Activated CD4-positive, alpha-beta memory T cell treated with anti-CD3 and anti-CD28 coated beads for 36 hours (primary cell): ENCODE measurements at regions not wholly inside any gene's neighbourhood (a gene's known extent, or its start where the extent isn't known, plus 50 kb on each side); places are given as distances from the start of the nearest gene placed in this dataset.
"Not testable (repeated sequence)": the region's sequence is repeated elsewhere in the genome, so short reads cannot be mapped to it uniquely, and the experiment has no call there.

Experiments used
- CTCF ChIA-PET: fragments of 350-600 bp; sonication (Branson Sonifier 250); formaldehyde crosslinking; loops from one replicate; lab custom pipeline; 2021; ENCODE audit warnings: antibody characterized with exemption, inconsistent platforms; lab: Charles Lee
- POLR2A ChIA-PET: fragments of 350-600 bp; sonication (Branson Sonifier 250); formaldehyde crosslinking; loops from one replicate; lab custom pipeline; 2021; ENCODE audit warnings: antibody characterized with exemption; lab: Charles Lee
- DNase-seq: peaks from one replicate; pipeline ENCODE4 v3.0.0-alpha.2; 2020
- H3K27ac Mint-ChIP-seq: one replicate; pipeline ENCODE4 v1.8.0; 2021; ENCODE audit warnings: mixed read lengths
- H3K27me3 Mint-ChIP-seq: one replicate; pipeline ENCODE4 v1.8.0; 2021; ENCODE audit warnings: mixed read lengths
- H3K36me3 Mint-ChIP-seq: one replicate; pipeline ENCODE4 v1.8.0; 2021; ENCODE audit warnings: mixed read lengths
- H3K4me1 Mint-ChIP-seq: one replicate; pipeline ENCODE4 v1.8.0; 2021; ENCODE audit warnings: low read depth, mixed read lengths
- H3K4me3 Mint-ChIP-seq: one replicate; pipeline ENCODE4 v1.8.0; 2021; ENCODE audit warnings: mild to moderate bottlenecking, mixed read lengths
- H3K9me3 Mint-ChIP-seq: one replicate; pipeline ENCODE4 v1.8.0; 2021; ENCODE audit warnings: mixed read lengths
- intact Hi-C: fragments of 100-400 bp; cut with micrococcal nuclease; formaldehyde crosslinking; loops from one replicate; pipeline ENCODE4 v1.15.1; 2023

DNA sequence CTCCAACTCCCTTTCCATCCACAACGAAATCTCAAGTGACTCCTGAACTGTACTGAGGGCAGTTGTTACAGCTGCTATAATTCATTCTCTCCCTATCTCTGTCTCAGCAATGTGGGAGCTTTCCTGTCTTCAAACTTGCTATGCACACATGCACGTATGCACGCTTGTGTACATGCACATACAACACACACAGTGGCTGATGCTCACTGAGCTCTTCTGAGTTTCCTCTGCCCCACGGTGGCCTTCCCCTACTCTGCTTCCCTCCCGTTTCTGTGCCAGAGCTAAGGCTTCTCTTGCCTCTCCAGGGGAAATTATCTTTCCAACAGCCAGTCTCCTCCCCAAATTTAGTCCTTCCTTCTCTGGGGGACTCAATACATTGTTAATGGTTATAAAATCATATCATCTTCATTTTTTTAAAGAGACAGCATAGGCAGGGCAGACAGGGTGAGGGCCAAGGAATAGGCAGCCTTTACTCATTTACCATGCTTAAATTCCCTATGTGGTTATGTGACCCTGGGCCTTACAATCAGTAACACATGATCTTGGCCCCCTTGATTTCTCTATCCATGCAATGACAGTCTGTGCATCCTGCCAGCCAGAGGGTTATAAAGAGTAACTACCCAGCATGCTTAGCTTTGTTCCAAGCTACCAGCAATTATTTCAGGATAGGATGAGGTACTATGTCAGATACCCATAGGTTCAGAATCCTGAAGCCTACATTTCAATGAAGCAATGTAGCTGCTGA lies 111.9 kb upstream of the HMGA2 start:
- intact Hi-C loops: no loop called here

DNA sequence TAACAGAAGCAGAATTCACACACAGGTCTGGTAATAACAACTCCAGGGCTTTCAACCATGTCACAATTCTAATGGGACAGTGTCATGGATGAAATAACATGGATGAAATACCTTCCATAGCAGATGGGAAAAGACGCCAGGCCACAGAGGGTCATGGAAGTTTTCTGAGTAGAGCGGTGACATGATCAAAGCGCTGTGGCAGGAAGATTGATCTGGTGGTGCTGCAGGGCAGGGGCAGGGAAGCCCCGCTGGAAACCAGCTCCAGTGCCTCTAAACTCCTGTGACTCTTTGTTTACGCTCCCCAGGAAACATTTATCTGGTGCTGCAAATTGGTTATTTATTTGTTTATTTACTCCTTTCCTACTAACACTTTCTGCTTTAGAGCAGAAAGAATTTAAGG lies 108.3 kb upstream of the HMGA2 start:
- H3K27ac Mint-ChIP-seq: no peak overlapping the region
- intact Hi-C loops: no loop called here
- no peaks in the 10 kb centered on the region for H3K9me3 Mint-ChIP-seq
- no peaks in the 10 kb centered on the region for H3K4me1 Mint-ChIP-seq
- CTCF ChIA-PET: no interaction called here
- no peak overlapping the region for H3K4me3 Mint-ChIP-seq
- DNase-seq: no peak
- POLR2A ChIA-PET: no interaction called here
- no peaks in the 10 kb centered on the region for H3K27me3 Mint-ChIP-seq
- no peaks in the 10 kb centered on the region for H3K36me3 Mint-ChIP-seq

More for the DNA sequence above, 111.9 kb upstream of the HMGA2 start:
- DNase-seq: no peak
- Mint-ChIP-seq H3K9me3 (no peaks in the 10 kb centered on the region), H3K4me1 (no peaks in the 10 kb centered on the region), H3K27me3 (peaks cover 2% of the 10 kb centered on the region), H3K36me3 (no peaks in the 10 kb centered on the region), H3K4me3 (no peak overlapping the region), H3K27ac (no peak overlapping the region)
- POLR2A ChIA-PET: no interaction called here
- CTCF ChIA-PET: no interaction called here

DNA sequence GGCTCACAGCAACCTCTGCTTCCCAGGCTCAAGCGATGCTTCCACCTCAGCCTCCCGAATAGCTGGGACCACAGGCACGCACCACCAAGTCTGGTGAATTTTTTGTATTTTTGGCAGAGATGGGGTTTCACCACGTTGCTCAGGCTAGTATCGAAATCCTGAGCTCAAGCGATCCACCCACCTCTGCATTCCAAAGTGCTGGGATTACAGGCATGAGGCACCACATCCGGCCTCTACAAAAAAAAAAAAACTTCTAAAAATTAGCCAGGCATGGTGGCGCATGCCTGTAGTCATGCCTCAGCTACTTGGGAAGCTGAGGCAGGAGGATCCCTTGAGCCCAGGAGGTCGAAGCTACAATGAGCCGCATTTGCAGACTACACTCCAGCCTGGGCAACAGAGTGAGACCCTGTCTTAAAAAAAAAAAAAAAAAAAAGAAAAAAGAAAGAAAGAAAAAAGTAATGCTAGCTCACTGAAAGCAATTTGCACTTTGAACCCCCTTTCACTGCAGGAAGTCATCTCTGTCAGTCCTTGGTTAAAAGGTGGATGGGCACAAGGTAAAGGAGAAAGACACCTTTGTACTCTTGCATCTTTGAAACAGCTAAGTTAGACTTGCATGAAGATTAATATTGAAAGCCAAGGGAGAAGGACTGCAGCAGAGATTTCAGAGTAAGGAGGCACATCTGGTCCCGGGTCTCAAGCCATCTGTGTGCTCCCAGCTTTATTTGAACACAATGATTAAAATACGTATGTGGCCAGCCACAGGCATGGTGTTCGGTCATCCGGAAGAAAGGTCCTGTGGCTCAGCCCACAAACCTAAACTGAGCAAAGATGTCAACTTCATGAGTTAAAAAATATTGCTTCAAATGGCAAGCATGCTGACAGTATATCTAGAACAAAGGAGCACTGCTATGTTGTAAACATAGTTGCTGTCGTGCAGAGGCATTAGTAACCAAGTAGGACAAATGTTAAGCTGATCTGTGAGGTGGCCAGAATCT lies 103.8 kb upstream of the HMGA2 start:
- intact Hi-C loops: no loop called here
- ChIA-PET CTCF (no interaction called here), POLR2A (no interaction called here)
- no peak overlapping the region for H3K4me3 Mint-ChIP-seq
- no peak for DNase-seq
- no peaks in the 10 kb centered on the region for H3K36me3 Mint-ChIP-seq
- H3K27me3 Mint-ChIP-seq: peaks cover 8% of the 10 kb centered on the region
- no peaks in the 10 kb centered on the region for H3K4me1 Mint-ChIP-seq
- no peaks in the 10 kb centered on the region for H3K9me3 Mint-ChIP-seq
- H3K27ac Mint-ChIP-seq: no peak overlapping the region

DNA sequence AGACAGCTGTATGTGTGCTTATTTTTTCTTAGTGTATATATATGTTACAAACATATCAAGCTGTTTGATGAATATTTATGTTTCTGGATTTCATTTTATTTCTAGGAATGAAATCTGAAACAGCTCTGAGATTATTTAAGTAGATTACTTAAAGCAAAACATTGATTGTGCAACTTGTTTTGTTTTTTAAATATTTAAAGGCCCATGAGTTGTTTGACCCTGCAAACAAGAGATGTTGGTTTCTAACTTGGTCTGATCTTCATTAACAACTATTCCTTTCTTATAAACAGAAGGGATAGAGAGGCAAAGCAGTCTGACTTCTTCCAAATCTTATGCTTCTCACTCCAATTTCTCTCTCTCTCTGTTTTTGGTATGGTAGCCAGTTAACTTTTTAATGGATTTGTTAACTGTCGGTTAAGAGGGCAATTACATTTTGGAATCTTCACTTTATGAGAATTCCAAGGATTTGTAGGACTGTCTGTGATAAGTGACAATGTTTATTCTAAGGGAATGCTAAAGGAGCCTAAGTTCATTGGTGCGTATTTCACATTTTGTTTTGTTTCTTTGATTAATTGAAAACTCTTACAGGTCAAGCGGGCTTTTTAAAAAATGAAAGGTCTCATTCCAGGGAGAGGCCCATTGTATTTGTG lies 102.6 kb upstream of the HMGA2 start:
- Mint-ChIP-seq H3K36me3 (no peaks in the 10 kb centered on the region), H3K27ac (no peak overlapping the region), H3K27me3 (peaks cover 10% of the 10 kb centered on the region), H3K4me1 (no peaks in the 10 kb centered on the region), H3K9me3 (no peaks in the 10 kb centered on the region), H3K4me3 (no peak overlapping the region)
- ChIA-PET POLR2A (no interaction called here), CTCF (no interaction called here)
- no peak for DNase-seq
- intact Hi-C loops: no loop called here

DNA sequence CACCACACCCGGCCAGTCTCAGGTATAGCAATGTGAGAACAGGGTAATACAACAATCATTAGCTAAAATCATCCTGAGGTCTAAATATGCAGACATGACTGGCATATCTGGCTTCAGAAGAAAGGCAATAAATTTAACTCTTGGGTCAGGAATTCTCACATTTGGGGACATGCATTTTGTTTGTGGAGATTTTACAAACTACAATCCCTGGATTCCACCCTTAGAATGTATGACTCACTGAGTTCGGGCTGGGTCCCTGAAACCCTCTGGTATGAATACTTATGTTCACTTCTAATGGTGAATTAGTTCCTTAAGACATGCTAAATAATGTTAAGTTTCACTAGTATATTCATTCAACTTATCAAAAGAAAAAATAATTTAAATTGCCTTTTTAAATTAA lies 98.9 kb upstream of the HMGA2 start:
- H3K27me3 Mint-ChIP-seq: peaks cover 31% of the 10 kb centered on the region
- no peaks in the 10 kb centered on the region for H3K9me3 Mint-ChIP-seq
- H3K4me3 Mint-ChIP-seq: no peak overlapping the region
- ChIA-PET POLR2A (no interaction called here), CTCF (no interaction called here)
- no peak overlapping the region for H3K27ac Mint-ChIP-seq
- no peaks in the 10 kb centered on the region for H3K4me1 Mint-ChIP-seq
- H3K36me3 Mint-ChIP-seq: no peaks in the 10 kb centered on the region
- intact Hi-C loops: no loop called here
- DNase-seq: no peak

DNA sequence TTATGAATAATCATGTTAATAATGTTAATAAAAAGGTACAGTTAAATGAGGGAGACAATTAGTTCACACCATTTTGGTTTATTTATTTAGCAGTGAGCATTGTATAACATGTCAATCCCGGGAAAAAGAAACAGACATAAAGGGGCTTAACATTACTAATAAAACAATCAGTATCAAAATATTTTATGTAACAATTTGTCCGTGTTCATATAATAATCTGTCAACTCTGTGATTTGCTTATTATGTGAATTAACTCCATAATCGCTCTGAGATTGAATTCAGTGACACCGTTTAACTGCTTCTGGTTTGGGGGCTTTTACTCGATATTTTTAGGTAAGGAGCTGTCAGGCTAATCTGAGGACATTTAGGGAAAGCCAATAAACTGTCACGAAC lies 95.8 kb upstream of the HMGA2 start:
- intact Hi-C loops: no loop called here
- CTCF ChIA-PET: no interaction called here
- H3K4me3 Mint-ChIP-seq: no peak overlapping the region

DNA sequence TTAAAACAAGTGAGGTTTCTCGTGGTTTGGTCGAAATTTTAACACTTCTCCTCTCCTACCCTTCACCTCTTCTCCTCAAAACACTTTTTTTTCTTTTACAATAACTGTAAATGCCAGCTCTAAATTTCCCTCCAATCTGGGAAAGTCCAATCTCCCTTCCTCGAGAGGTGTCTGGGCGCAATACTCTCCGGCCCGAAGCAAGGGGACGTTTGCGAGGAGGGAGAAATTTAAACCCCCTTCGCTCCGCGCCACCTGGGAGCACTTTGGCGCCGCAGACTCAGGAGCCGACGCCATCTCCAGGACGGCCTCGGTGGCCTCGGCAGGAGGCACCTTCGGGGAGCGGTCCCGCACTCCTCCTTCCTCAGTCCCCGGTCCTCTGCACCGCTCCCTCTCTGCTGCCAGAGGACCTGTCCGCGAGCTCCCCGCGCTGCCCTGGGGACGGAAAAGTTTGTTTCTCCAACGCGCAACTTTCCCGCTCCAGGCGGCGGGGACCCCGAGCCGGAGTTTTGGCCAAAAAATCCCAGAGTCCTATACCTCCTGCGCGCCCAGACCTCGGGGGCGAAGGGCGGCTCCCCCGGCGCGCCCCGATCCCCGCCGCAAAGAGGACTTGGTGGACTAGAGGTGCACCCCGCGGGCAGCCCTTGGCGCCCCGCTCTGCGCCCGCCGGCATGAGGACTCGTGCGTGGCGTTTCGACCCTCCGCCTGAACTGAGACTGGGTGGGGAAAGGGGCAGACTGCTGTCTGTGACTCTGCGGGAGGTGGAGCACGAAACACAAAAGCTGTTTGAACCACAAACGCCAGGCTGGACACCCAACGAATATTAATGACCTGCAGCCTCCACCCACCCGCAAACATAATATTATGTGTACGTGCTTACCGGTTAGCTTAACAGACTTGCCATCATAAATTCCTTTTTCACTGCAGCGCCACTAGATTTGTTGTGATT lies 95.2 kb upstream of the HMGA2 start:
- Mint-ChIP-seq H3K36me3 (no peaks in the 10 kb centered on the region), H3K27me3 (peaks cover 34% of the 10 kb centered on the region), H3K4me1 (no peaks in the 10 kb centered on the region), H3K4me3 (no peak overlapping the region), H3K27ac (no peak overlapping the region), H3K9me3 (no peaks in the 10 kb centered on the region)
- no peak for DNase-seq
- POLR2A ChIA-PET: no interaction called here
- CTCF ChIA-PET: no interaction called here
- intact Hi-C loops: no loop called here

More for the DNA sequence above, 95.8 kb upstream of the HMGA2 start:
- Mint-ChIP-seq H3K9me3 (no peaks in the 10 kb centered on the region), H3K4me1 (no peaks in the 10 kb centered on the region), H3K27me3 (peaks cover 37% of the 10 kb centered on the region), H3K27ac (no peak overlapping the region), H3K36me3 (no peaks in the 10 kb centered on the region)
- POLR2A ChIA-PET: no interaction called here
- no peak for DNase-seq

DNA sequence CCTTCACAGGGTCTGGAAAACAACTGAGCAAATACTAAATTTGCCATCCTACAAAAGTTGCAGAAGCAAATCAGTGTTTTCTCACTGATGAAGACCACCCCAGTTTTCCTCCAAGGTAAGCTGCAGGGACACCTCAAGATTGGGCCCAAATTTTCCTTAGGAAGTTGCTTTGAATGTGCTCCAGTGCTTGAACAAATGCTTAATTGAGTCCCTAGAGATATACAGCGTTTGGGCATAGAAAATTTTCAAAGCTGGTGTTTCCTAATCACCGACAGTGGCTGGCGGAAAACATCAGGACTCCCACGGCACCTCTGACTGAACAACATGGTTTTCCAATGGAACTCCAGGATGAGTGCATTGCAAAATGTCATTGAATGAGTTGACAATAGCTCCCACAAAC lies 92.5 kb upstream of the HMGA2 start:
- peaks cover 32% of the 10 kb centered on the region for H3K27me3 Mint-ChIP-seq
- intact Hi-C loops: no loop called here

DNA sequence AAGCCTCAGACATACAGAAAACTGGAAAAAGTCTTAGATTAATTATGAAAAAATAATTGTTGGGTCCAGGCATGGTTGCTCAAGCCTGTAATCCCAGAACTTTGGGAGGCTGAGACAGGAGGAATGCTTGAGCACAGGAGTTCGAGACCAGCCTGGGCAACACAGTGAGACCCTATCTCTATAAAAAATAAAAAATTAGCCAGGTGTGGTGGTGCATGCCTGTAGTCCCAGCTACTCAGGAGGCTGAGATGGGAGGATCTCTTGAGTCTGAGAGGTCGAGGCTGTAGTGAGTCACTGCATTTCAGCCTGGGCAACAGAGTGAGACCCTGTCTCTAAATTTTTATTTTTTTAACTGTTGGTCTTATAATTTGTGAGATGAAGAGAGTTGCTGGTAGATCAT lies 90.6 kb upstream of the HMGA2 start:
- H3K27ac Mint-ChIP-seq, POLR2A ChIA-PET, CTCF ChIA-PET: not testable (repeated sequence)

More for the DNA sequence above, 92.5 kb upstream of the HMGA2 start:
- Mint-ChIP-seq H3K27ac (no peak overlapping the region), H3K4me1 (no peaks in the 10 kb centered on the region), H3K4me3 (no peak overlapping the region), H3K9me3 (no peaks in the 10 kb centered on the region), H3K36me3 (no peaks in the 10 kb centered on the region)
- DNase-seq: no peak
- ChIA-PET CTCF (interaction anchor here (0.7 kb wide), 1 partner anchor 376 kb away, joined by 3 read pairs; no protein-coding TSS in a partner anchor), POLR2A (no interaction called here)

DNA sequence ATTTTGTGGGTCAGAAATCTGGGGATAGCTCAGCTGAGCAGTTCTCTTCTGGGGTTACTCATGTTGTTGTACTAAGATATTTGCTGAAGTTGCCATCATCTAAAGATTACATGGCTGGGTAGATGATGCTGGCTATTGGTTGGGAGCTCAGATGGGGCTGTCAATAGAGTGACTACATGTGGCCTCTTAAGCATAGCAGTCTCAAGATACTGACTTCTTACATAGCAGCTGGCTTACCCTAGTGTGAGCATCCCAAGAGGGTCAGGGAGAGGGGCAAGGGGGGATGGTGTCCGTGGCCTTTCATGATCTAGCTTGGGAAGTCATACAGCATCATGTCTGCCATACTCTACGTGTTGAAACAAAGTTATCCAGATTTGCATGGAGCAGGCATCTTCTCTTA lies 90.1 kb upstream of the HMGA2 start:
- POLR2A ChIA-PET: no interaction called here
- DNase-seq: no peak
- Mint-ChIP-seq H3K4me1 (no peaks in the 10 kb centered on the region), H3K4me3 (no peak overlapping the region), H3K27me3 (peaks cover 23% of the 10 kb centered on the region), H3K36me3 (no peaks in the 10 kb centered on the region), H3K9me3 (peaks cover 3% of the 10 kb centered on the region), H3K27ac (no peak overlapping the region)
- intact Hi-C loops: no loop called here
- CTCF ChIA-PET: no interaction called here

More for the DNA sequence above, 90.6 kb upstream of the HMGA2 start:
- intact Hi-C loops, H3K36me3 Mint-ChIP-seq, H3K9me3 Mint-ChIP-seq, H3K4me1 Mint-ChIP-seq, DNase-seq, H3K4me3 Mint-ChIP-seq: not testable (repeated sequence)
- H3K27me3 Mint-ChIP-seq: peaks cover 24% of the 10 kb centered on the region

DNA sequence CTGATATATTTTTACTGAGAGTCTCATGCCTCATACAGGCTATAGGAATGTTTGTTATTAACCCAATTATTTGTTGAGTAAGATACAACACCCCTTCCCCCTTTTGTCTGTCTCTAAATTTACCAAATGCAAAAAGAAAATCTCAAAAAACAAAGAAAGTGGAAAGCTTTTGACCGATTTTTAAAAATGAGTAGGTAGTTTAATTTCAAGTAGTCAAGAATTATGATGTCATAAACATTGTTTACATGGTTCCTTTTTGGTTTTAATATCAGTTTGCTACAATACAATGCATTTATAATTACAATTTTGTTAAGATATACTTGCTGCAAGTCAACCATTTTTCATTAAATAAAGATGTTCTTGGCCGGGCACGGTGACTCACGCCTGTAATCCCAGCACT lies 84.7 kb upstream of the HMGA2 start:
- ChIA-PET POLR2A (no interaction called here), CTCF (no interaction called here)
- peaks cover 20% of the 10 kb centered on the region for H3K27me3 Mint-ChIP-seq
- H3K36me3 Mint-ChIP-seq: no peaks in the 10 kb centered on the region
- H3K27ac Mint-ChIP-seq: no peak overlapping the region
- intact Hi-C loops: no loop called here
- H3K9me3 Mint-ChIP-seq: peaks cover 3% of the 10 kb centered on the region
- no peak overlapping the region for H3K4me3 Mint-ChIP-seq
- DNase-seq: no peak
- H3K4me1 Mint-ChIP-seq: peaks cover 11% of the 10 kb centered on the region
